Type B pancreatic cell (in vitro differentiated cells): ENCODE measurements at regions not wholly inside any gene's neighbourhood (a gene's known extent, or its start where the extent isn't known, plus 50 kb on each side); places are given as distances from the start of the nearest gene placed in this dataset.

Experiments
- DNase-seq: peaks from one replicate; pipeline ENCODE4 v3.0.0; 2021; ENCODE audit warnings: mixed read lengths; ENCODE audit not compliant: unreplicated experiment; ENCODE audit errors: extremely low spot score
- H3K27ac Mint-ChIP-seq: 2 replicates; pipeline ENCODE4 v1.8.0; 2021; ENCODE audit warnings: mild to moderate bottlenecking, mixed read lengths
- H3K27me3 Mint-ChIP-seq: 2 replicates; pipeline ENCODE4 v1.8.0; 2021; ENCODE audit warnings: mixed read lengths
- H3K36me3 Mint-ChIP-seq: 2 replicates; pipeline ENCODE4 v1.8.0; 2021; ENCODE audit warnings: mixed read lengths
- H3K4me1 Mint-ChIP-seq: one replicate; pipeline ENCODE4 v1.8.0; 2021; ENCODE audit warnings: mixed read lengths; ENCODE audit not compliant: unreplicated experiment
- H3K4me3 Mint-ChIP-seq: 2 replicates; pipeline ENCODE4 v1.8.0; 2021; ENCODE audit warnings: mild to moderate bottlenecking, mixed read lengths
- H3K9me3 Mint-ChIP-seq: 2 replicates; pipeline ENCODE4 v1.8.0; 2021; ENCODE audit warnings: mixed read lengths
- TF ChIP-seq, protein P1 (sequence below): fragments of 200-600 bp; sonication (generic); conservative IDR thresholded peaks from 2 replicates; pipeline ENCODE4 v1.5.0; 2021; ENCODE audit warnings: antibody characterized with exemption, mild to moderate bottlenecking

GRCh38 chr15:35912196-35912595 lies 366.2 kb upstream of the DPH6 start:
- no peaks in the 10 kb centered on the region for H3K36me3 Mint-ChIP-seq
- H3K9me3 Mint-ChIP-seq: peaks cover 9% of the 10 kb centered on the region
- no peak overlapping the region for H3K4me3 Mint-ChIP-seq
- no peak overlapping the region for H3K27ac Mint-ChIP-seq
- H3K4me1 Mint-ChIP-seq: no peaks in the 10 kb centered on the region
- no peak for DNase-seq
- TF ChIP-seq, protein P1, sequence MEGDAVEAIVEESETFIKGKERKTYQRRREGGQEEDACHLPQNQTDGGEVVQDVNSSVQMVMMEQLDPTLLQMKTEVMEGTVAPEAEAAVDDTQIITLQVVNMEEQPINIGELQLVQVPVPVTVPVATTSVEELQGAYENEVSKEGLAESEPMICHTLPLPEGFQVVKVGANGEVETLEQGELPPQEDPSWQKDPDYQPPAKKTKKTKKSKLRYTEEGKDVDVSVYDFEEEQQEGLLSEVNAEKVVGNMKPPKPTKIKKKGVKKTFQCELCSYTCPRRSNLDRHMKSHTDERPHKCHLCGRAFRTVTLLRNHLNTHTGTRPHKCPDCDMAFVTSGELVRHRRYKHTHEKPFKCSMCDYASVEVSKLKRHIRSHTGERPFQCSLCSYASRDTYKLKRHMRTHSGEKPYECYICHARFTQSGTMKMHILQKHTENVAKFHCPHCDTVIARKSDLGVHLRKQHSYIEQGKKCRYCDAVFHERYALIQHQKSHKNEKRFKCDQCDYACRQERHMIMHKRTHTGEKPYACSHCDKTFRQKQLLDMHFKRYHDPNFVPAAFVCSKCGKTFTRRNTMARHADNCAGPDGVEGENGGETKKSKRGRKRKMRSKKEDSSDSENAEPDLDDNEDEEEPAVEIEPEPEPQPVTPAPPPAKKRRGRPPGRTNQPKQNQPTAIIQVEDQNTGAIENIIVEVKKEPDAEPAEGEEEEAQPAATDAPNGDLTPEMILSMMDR: no peak
- H3K27me3 Mint-ChIP-seq: no peaks in the 10 kb centered on the region

DNA sequence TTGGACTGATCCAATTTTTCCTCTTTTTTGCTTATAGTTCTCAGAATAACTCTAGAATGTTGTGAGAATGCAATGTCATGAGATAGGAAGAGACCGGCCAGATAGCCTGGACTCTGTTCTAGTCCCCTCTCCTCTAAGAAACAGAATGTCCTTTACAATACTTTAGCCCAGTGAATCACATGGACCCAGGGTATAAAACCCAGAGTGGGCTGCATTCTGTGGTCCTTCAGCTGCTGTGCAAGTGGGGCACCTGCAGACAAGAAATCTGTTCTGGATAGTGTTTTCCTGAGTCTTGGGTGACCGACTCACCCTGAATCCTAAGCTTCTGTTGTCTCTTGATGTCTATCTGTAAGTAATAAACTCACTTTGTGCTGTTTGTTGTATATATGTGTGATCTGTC lies 368.6 kb upstream of the DPH6 start:
- Mint-ChIP-seq H3K4me1 (no peaks in the 10 kb centered on the region), H3K27me3 (no peaks in the 10 kb centered on the region), H3K27ac (no peak overlapping the region), H3K9me3 (peaks cover 15% of the 10 kb centered on the region), H3K4me3 (no peak overlapping the region), H3K36me3 (no peaks in the 10 kb centered on the region)
- TF ChIP-seq, protein P1: no peak
- no peak for DNase-seq

DNA sequence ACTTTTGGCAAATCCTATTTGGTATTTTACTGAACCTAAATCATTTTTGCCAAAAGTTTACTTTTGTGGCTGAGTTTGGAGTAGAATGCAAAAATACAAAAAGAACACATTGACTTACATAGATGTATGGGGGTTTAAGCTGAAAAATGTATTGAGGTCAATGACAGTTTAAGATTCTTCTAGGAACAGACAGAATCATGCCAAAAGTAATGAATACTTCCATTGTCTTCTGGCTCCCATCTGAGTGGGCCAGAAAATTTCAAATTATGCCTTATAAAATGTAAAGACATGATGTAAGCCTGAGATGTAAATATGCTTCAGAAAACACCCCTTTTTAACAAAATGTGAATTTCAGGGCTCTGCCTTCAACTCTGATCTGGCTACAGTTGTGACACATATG lies 375.1 kb upstream of the DPH6 start:
- H3K4me1 Mint-ChIP-seq: peaks cover 5% of the 10 kb centered on the region
- TF ChIP-seq, protein P1: no peak

GRCh38 chr15:35925275-35926006 lies 379.5 kb upstream of the DPH6 start:
- DNase-seq: no peak
- peaks cover 4% of the 10 kb centered on the region for H3K9me3 Mint-ChIP-seq
- TF ChIP-seq, protein P1: no peak
- H3K27ac Mint-ChIP-seq: no peak overlapping the region
- no peak overlapping the region for H3K4me3 Mint-ChIP-seq
- H3K4me1 Mint-ChIP-seq: peaks cover 5% of the 10 kb centered on the region
- H3K27me3 Mint-ChIP-seq: no peaks in the 10 kb centered on the region
- no peaks in the 10 kb centered on the region for H3K36me3 Mint-ChIP-seq

More for the DNA sequence above, 375.1 kb upstream of the DPH6 start:
- Mint-ChIP-seq H3K27me3 (no peaks in the 10 kb centered on the region), H3K36me3 (no peaks in the 10 kb centered on the region), H3K4me3 (no peak overlapping the region), H3K9me3 (peaks cover 10% of the 10 kb centered on the region), H3K27ac (no peak overlapping the region)
- no peak for DNase-seq

DNA sequence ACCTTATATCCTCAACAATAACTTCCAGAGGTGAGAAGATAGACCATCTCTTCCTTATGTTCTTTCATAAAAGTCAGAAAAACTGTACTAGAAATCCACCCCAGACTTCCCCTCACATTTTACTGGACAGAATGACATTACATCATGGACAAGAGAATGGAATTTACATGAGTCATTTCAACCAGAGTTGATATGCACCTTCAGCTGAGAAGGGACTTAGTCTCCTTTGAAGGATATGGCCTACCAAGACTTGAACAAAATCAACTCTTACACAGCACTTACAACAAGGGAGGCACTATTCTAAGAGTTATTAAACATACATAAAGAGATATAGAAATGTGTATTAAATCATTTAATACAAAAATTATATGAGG lies 380.0 kb upstream of the DPH6 start:
- Mint-ChIP-seq H3K9me3 (peaks cover 4% of the 10 kb centered on the region), H3K27ac (no peak overlapping the region), H3K4me3 (no peak overlapping the region), H3K27me3 (no peaks in the 10 kb centered on the region), H3K4me1 (peaks cover 2% of the 10 kb centered on the region), H3K36me3 (no peaks in the 10 kb centered on the region)
- TF ChIP-seq, protein P1: no peak
- DNase-seq: no peak
